NCI-H460 (cell line): ENCODE measurements at regions not wholly inside any gene's neighbourhood (a gene's known extent, or its start where the extent isn't known, plus 50 kb on each side); places are given as distances from the start of the nearest gene placed in this dataset.

Experiments used
- DNase-seq: peaks from one replicate; pipeline ENCODE4 v3.0.0-alpha.2; 2016; ENCODE audit warnings: low read depth; ENCODE audit errors: extremely low read depth

- DNase-seq = no peak
These were observed 164.4 kb upstream of the KLHL29 start for GRCh38 chr2:23220513-23221094.

- DNase-seq = no peak
These were observed 163.7 kb upstream of the KLHL29 start for GRCh38 chr2:23221236-23221635.

DNA sequence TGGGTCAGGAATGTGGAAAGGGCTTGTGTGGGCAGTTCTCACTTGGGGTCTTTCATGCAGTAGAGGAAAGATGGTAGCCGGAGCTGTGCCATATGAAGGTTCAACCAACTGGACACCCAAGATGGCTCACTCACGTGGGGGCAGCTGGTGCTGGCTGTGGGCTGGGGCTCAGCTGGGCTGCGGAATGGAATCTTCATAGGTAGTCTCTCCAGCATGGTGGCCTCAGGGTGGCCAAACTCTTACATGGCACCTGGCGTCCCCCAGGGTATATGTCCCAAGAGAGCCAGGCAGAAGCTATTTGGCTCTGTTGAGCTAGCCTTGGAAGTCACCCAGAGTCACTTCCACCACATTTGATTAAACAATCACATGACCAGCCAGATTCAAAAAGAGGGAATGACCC is 163.1 kb upstream of the KLHL29 start:
- DNase-seq = no peak

DNA sequence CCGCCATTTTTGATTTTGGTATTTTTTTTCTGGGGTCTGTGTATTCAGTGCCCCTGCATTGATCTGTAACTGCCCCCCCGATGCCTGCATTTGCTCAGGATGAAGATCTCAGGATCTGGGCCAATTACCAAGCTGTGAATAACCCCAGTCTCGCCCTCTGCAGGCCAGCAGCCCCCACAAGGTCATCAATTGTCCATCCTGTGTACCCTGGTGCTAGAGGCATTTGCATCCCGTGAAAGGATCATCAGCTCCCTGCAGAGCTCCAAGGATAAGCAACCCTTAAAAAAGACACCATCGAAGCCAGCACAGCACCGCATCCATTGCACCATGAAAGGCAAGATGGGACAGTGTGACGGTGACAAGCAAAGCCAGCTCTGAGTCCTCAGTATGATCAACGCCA is 154.1 kb upstream of the KLHL29 start:
- no peak for DNase-seq

DNA sequence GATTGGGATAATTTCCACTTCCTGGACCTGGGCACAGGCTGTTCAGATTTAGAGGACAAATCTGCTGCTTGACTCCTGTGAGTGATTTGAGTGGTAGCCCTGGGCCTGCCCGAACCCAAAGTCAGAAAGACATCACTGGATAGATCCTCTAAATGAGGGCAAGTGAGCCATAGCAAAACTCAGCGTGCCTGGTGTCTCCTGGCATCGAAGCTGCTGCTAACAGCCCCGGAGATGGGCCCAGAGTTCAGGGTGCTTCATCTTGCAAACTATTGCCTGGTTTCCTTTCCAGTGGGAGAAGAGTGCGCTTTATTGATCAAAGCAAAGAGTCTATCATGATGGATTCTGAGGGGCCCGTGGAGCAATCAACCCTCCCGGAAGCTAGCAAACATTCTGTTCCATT is 153.1 kb upstream of the KLHL29 start:
- DNase-seq = no peak

GRCh38 chr2:23235292-23235691 is 149.7 kb upstream of the KLHL29 start:
- no peak for DNase-seq

GRCh38 chr2:23235736-23236135 is 149.2 kb upstream of the KLHL29 start:
- DNase-seq = no peak

- no peak for DNase-seq
These were observed 147.8 kb upstream of the KLHL29 start for GRCh38 chr2:23237147-23237546.

GRCh38 chr2:23238011-23238657 is 146.8 kb upstream of the KLHL29 start:
- no peak for DNase-seq

DNA sequence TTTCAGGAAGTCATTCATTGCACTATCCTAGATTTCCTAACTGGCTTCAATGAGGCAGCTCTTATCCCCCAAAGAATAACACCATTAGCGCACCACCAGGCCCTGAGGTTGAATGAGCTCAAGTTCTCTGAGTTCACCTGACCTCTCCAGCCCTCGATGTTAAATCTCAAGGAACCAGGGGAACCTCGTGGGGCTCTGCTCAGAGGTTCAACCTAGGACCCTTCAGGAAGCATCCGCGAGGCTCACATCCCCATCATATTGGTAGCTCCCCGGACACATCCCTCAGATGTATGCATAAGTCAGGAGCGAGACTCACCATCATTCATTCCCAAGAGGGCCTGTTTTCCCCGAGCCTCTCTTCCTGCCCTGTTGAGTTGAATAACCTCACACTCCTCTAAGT is 145.6 kb upstream of the KLHL29 start:
- DNase-seq = no peak

- DNase-seq = no peak
These were observed 143.9 kb upstream of the KLHL29 start for GRCh38 chr2:23241121-23241520.

DNA sequence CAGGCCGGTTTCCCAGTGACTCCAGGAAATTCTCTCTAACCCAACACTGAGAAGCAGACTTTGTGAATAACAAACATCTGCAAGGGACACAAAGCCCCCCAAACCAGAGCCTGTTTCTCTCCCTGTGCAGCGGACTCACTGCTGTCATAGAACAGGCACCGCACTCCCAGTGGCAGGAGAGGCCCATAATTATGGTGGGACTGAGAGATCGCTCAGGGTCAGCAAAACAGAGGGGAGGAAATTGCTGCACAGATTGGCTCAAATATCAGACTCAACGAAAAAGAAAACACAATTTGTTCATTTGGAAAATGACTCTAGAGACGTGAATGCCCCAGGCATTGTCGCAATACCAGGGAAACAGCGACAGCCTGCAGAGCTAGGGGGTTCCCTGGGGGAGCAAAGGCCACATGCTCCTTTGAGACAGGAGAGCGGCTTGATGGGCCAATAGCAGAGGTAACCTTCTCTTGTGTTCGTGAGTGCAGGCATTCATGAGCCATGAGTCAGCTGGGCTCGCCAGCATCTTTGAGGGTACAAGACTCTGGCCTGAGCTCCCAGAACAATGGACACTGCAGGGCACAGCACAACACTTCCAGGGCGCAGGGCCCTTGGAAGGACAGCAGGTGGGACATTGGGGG is 143.3 kb upstream of the KLHL29 start:
- no peak for DNase-seq

DNA sequence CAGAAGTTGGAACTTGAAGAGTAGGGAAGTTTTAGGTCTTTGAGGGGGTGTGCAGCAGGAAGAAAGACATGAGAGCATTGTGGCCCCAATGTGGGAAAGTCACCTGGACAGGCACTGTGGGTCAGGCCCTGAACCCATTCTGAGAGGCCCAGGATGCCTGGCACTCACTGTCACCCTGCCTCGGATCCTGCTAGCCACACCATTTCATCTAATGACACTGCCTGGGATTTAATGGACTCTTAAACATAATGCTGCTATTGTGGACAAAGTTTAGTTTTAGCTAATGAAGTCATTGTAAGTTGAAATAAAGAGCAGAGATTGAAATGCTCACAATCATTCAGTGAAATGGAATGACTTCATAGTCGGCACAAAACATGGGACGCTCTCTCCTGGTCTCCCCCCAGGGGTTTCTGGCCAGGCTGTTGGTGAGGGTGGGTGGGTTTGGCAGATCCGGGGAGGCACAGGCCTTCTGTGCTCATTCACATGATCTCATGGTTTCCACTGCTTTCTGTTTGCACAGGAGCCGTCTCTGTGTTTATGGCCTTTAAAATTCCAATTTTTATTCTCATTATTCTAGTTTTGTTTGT is 141.8 kb upstream of the KLHL29 start:
- no peak for DNase-seq

DNA sequence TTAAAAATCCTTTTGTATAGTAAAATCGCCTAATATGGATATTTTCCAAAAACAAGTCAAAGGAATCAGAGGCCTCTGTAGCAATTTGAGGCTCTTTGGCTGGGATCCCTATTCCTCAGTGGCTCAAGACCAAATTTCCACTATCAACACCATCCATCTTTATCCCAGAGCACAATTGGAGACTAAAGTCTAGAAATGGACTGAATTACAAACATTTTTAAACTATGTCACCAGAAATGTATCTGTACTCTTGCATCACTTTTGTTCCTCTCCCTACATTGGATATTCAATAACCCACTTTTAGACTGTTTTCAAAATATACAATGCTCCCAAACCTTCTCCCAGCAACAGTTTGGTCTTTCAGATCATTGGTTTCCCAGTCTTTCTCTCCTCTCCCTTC is 140.4 kb upstream of the KLHL29 start:
- DNase-seq = no peak

GRCh38 chr2:23246992-23247683 is 137.8 kb upstream of the KLHL29 start:
- DNase-seq = no peak

DNA sequence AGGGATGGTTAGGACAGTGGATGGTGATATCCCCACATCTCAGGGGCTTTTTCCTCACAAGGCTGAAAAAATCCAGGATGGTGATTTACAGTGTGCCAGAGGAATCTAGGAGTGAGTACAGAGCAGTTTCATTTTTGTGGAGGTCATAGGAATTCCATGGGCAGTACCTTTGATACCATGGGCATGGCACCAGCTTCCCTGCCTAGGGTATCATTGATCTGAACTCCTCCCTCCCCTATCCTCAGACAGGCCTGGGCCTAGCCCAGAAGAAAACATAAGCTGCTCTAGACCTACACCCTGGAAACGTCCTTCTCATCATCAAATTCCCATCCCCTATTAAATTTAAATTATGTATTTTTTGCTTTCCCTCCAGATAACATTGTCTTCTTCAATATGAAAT is 136.3 kb upstream of the KLHL29 start:
- DNase-seq = no peak

GRCh38 chr2:23249348-23249747 is 135.6 kb upstream of the KLHL29 start:
- no peak for DNase-seq

DNA sequence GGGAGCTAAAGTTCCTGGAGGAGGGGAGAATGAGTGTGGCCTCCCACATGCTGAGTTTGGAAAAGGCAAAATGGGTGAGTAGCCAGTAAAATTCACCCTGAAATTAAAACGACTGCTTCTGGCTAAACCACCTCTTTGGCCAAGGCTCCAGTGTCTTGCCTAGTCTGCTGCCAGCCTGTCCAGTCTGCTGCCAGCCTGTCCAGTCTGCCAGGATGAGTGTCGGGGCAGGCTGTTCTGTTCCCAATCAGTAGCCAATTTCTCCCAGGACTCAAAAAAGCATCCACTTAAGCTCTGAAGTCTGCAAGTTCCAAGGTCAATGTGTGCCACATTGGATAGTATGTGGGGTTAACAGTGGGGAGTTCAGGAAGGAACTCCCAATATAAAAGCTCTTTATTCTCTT is 134.6 kb upstream of the KLHL29 start:
- DNase-seq = no peak

DNA sequence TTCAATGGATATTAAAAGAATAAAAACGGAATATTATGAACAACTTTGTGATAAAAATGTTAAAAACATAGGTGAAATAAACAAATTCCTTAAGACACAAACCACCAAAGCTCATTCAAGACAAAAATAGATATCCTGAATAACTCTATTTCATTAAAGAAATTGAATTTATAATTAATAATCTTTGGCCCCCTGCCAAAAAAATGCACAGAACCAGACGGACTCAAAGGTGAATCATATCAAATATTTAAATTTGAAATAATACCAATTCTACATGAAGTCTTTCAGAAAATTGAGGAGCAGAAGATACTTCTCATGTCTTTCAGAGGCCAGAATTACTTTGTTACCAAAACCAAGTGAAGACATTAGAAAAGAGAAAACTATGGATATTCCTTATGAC is 128.3 kb upstream of the KLHL29 start:
- no peak for DNase-seq

DNA sequence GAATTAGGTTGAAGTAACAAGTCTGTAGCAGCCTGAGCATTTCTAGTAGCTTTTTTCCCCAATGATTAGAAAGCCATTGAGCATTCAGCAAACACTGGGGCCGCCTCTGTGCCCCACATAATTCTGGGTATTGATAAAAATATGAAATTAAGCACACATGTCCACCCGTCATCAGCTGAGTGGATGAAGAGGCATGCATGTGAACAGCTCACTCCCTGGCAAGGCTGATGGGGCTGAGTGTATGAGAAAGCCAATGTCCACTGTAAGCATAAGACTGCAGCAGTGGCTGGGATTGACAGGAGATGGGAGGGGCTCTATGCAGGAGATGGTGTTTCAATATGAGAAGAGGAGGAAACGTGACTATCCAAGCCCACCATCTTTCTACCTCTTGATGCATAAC is 124.4 kb upstream of the KLHL29 start:
- no peak for DNase-seq

DNA sequence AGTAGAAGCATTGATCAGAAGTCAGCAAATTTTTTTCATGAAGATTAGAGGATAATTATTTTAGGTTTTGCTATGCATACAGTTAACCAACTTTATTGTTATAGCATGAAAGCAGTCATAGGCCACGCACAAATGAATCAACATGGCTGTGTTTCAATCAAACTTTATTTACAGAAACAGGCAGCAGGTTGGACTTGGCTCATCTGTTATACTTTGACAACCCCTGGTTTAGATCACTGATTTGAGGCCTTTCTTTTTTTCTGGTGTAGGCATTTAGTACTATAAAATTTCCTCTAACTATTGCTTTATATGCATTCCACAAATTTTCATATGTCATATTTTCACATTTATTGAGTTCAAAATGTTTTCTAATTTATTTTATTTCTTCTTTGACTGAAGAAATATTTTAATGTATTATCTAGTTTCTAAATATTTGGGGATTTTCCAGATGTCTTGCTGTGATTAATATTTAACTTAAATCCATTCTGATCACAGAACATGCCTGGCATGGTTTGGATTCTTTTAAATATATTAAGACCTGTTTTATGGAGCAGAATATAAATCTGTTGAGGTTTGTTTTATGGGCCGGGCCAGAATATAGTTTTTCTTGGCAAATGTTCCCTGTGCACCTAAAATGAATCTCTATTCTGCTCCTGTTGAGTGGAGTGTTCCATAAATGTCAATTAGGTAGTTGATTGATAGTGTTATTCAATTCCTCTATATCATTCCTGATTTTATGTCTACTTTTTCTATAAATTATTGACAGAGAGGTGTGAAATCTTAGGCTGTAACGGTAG is 116.3 kb upstream of the KLHL29 start:
- DNase-seq = no peak
